ENCODE measurements at regions not wholly inside any gene's neighbourhood (a gene's known extent, or its start where the extent isn't known, plus 50 kb on each side); places are given as distances from the start of the nearest gene placed in this dataset.

GRCh38 chr6:48798296-48798695 lies 664.8 kb downstream of the MMUT start:
- H3K4me3 ChIP-seq (ENCODE audit: low read length) = no peak overlapping the region
- H3K36me3 ChIP-seq (ENCODE audit: low read depth, low read length) = no peaks in the 10 kb centered on the region
- no peaks in the 10 kb centered on the region for H3K27me3 ChIP-seq (ENCODE audit: low read length)
- no peak for DNase-seq
- no peaks in the 10 kb centered on the region for H3K9me3 ChIP-seq (ENCODE audit: low read length)
- H3K9ac ChIP-seq (ENCODE audit: low read length) = no peak overlapping the region
- no peaks in the 10 kb centered on the region for H3F3A ChIP-seq (ENCODE audit: low read length, unreplicated experiment)
- H3K4me1 ChIP-seq (ENCODE audit: insufficient read depth, low read length) = peaks cover 10% of the 10 kb centered on the region; the same call in 1 of the 2 replicates
- no peaks in the 10 kb centered on the region for H3K79me2 ChIP-seq (ENCODE audit: low read length)
- no peak for ATAC-seq
- intact Hi-C loops (cut with micrococcal nuclease) = no loop called here
- no peak overlapping the region for H3K4me2 ChIP-seq (ENCODE audit: low read length)
- POLR2A ChIA-PET (ENCODE audit: unreplicated experiment) = no interaction called here
- no peak overlapping the region for H2AFZ ChIP-seq (ENCODE audit: low read length)
- CTCF ChIA-PET = no interaction called here
- no peaks in the 10 kb centered on the region for H4K20me1 ChIP-seq (ENCODE audit: low read length)
- no peaks in the 10 kb centered on the region for H3K9me2 ChIP-seq (replicated peaks; ENCODE audit: low read length)
- BruUV-seq (replicated peaks) = no TSS peak
- H3K27ac ChIP-seq (ENCODE audit: low read length) = no peak overlapping the region
- no peak for TF ChIP-seq CTCF (conservative IDR thresholded peaks at IDR 0.05; ENCODE audit: low read depth, low read length)
- TF ChIP-seq EZH2 (IDR thresholded peaks at IDR 0.05; ENCODE audit: low read length, unreplicated experiment) = no peak
- TF ChIP-seq EZH2phosphoT487 (IDR thresholded peaks at IDR 0.05; ENCODE audit: borderline replicate concordance, low read length) = no peak

GRCh38 chr6:48782225-48782624 lies 671.2 kb upstream of the PTCHD4 start:
- Histone ChIP-seq H2AFZ (ENCODE audit: low read length) (no peak overlapping the region), H3K9ac (ENCODE audit: low read length) (no peak overlapping the region), H4K20me1 (ENCODE audit: low read length) (no peaks in the 10 kb centered on the region), H3K4me3 (ENCODE audit: low read length) (no peak overlapping the region), H3K4me2 (ENCODE audit: low read length) (no peak overlapping the region), H3K27me3 (ENCODE audit: low read length) (no peaks in the 10 kb centered on the region), H3K27ac (ENCODE audit: low read length) (no peak overlapping the region), H3K79me2 (ENCODE audit: low read length) (no peaks in the 10 kb centered on the region), H3K4me1 (ENCODE audit: insufficient read depth, low read length) (no peaks in the 10 kb centered on the region), H3K9me3 (ENCODE audit: low read length) (no peaks in the 10 kb centered on the region), H3F3A (ENCODE audit: low read length, unreplicated experiment) (no peaks in the 10 kb centered on the region), H3K36me3 (ENCODE audit: low read depth, low read length) (no peaks in the 10 kb centered on the region), H3K9me2 (replicated peaks; ENCODE audit: low read length) (no peaks in the 10 kb centered on the region)
- no peak for TF ChIP-seq CTCF (conservative IDR thresholded peaks at IDR 0.05; ENCODE audit: low read depth, low read length)
- TF ChIP-seq EZH2phosphoT487 (IDR thresholded peaks at IDR 0.05; ENCODE audit: borderline replicate concordance, low read length) = no peak
- TF ChIP-seq EZH2 (IDR thresholded peaks at IDR 0.05; ENCODE audit: low read length, unreplicated experiment) = no peak
- no TSS peak for BruUV-seq (replicated peaks)
- ChIA-PET POLR2A (ENCODE audit: unreplicated experiment) (no interaction called here), CTCF (no interaction called here)
- intact Hi-C loops (cut with micrococcal nuclease) = no loop called here
- no peak for DNase-seq
- ATAC-seq = no peak

GRCh38 chr6:48777411-48777810 lies 666.4 kb upstream of the PTCHD4 start:
- Histone ChIP-seq H3K9me3 (ENCODE audit: low read length) (no peaks in the 10 kb centered on the region), H3K27ac (ENCODE audit: low read length) (no peak overlapping the region), H3K79me2 (ENCODE audit: low read length) (no peaks in the 10 kb centered on the region), H3K9ac (ENCODE audit: low read length) (no peak overlapping the region), H3K36me3 (ENCODE audit: low read depth, low read length) (no peaks in the 10 kb centered on the region), H4K20me1 (ENCODE audit: low read length) (no peaks in the 10 kb centered on the region), H3F3A (ENCODE audit: low read length, unreplicated experiment) (no peaks in the 10 kb centered on the region), H2AFZ (ENCODE audit: low read length) (no peak overlapping the region), H3K27me3 (ENCODE audit: low read length) (no peaks in the 10 kb centered on the region), H3K4me2 (ENCODE audit: low read length) (no peak overlapping the region), H3K9me2 (replicated peaks; ENCODE audit: low read length) (no peaks in the 10 kb centered on the region), H3K4me3 (ENCODE audit: low read length) (no peak overlapping the region), H3K4me1 (ENCODE audit: insufficient read depth, low read length) (peaks cover 8% of the 10 kb centered on the region)
- intact Hi-C loops (cut with micrococcal nuclease) = no loop called here
- no peak for TF ChIP-seq CTCF (conservative IDR thresholded peaks at IDR 0.05; ENCODE audit: low read depth, low read length)
- no peak for TF ChIP-seq EZH2phosphoT487 (IDR thresholded peaks at IDR 0.05; ENCODE audit: borderline replicate concordance, low read length)
- no peak for TF ChIP-seq EZH2 (IDR thresholded peaks at IDR 0.05; ENCODE audit: low read length, unreplicated experiment)
- BruUV-seq (replicated peaks) = no TSS peak
- ChIA-PET POLR2A (ENCODE audit: unreplicated experiment) (no interaction called here), CTCF (no interaction called here)
- DNase-seq (no peak), ATAC-seq (no peak)

Measured in PC-3 (cell line).